ENCODE measurements at regions not wholly inside any gene's neighbourhood (a gene's known extent, or its start where the extent isn't known, plus 50 kb on each side); places are given as distances from the start of the nearest gene placed in this dataset.

- TF ChIP-seq CTCF (IDR thresholded peaks at IDR 0.05; ENCODE audit: low read depth, low read length): no peak
- TF ChIP-seq EZH2phosphoT487 (IDR thresholded peaks at IDR 0.05; ENCODE audit: low read depth): no peak
Measured at GRCh38 chr9:88746743-88747398, 211.9 kb downstream of the NXNL2 start.
